T-helper 22 cell (primary cell): ENCODE measurements at regions not wholly inside any gene's neighbourhood (a gene's known extent, or its start where the extent isn't known, plus 50 kb on each side); places are given as distances from the start of the nearest gene placed in this dataset.

Source experiments
- DNase-seq: peaks from one replicate; pipeline ENCODE4 v3.0.0-alpha.2; 2020; ENCODE audit warnings: low read depth

- DNase-seq = no peak
These were observed 439.8 kb upstream of the JARID2 start for GRCh38 chr6:14806101-14806500.

GRCh38 chr6:14807130-14807529, 438.7 kb upstream of the JARID2 start:
- DNase-seq = no peak

- no peak for DNase-seq
These were observed 437.9 kb upstream of the JARID2 start for GRCh38 chr6:14807971-14808370.

DNA sequence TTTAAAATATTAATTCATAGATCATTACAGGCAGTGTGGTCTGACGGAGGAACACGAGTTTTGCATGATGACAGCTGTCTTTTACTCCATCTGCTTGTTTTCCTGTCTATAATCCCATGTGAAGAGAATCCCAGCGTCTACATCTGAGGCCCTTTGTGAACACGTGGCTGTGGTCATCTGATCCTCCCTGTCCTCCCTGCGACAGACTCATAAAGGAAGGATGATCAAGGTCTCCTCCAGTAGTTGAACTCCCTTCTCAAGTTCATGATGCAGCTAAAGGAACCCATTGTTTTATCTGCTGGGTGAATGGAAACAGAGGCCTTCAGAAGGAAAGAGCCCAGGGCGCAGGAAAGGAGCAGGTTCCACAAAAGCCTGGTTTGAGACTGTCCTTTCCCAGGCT, 435.8 kb upstream of the JARID2 start:
- DNase-seq = no peak

- no peak for DNase-seq
These were observed 434.0 kb upstream of the JARID2 start for GRCh38 chr6:14811775-14812428.

DNA sequence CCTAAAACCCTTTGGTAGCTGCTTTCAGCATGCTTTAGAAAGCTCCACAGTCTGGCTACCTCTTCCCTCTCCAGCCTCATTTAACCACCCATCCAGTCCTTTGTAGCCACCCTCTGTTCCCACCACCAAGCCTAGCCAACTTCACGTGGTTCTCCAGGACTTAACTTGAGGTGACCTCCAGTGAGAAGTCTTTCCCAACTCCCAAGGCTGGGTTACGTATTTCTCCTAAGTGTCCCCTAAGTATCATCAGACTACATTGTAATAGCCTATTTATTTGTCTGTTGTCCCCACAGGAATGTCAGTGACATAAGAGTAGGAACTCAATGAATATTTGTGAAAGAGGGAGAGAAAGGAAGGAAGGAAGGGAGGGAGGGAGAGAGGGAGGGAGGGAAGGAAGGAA, 431.9 kb upstream of the JARID2 start:
- DNase-seq = no peak

DNA sequence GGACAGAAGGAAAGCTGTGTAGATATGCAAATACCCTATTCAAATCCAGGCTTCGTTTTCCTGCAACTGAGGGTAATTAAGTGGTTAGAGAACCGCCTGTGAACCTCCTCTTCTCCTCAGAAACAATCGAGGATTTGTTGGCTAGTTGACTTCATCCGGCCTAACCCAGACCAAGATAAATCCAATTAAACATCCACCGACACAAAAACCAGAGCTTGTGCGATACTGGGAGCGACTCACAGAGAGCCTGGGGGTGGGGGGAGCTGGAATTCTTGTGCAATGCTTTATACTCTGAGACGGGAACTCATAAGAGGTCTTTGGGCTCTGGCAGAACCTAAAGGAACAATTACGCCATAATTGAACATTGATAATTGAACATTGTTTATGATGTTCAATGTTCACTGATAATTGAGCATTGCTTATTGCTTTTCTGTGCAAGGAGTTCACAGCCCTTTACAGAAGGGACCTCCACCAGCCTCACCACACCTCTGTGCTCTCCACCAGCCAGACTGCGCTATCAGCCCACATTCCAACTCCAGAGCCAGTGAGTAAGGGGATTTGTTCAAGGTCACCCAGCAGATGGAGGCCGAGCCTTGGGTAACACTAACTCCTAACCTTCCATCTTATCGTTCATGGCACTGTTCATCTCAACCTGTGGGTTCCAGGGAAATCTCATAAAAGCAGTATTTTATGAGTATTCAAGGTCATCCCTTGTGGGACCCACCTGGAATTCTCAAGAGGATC, 429.6 kb upstream of the JARID2 start:
- no peak for DNase-seq

- DNase-seq = no peak
These were observed 428.8 kb upstream of the JARID2 start for GRCh38 chr6:14817074-14817473.

GRCh38 chr6:14818422-14818884, 427.4 kb upstream of the JARID2 start:
- DNase-seq = no peak

DNA sequence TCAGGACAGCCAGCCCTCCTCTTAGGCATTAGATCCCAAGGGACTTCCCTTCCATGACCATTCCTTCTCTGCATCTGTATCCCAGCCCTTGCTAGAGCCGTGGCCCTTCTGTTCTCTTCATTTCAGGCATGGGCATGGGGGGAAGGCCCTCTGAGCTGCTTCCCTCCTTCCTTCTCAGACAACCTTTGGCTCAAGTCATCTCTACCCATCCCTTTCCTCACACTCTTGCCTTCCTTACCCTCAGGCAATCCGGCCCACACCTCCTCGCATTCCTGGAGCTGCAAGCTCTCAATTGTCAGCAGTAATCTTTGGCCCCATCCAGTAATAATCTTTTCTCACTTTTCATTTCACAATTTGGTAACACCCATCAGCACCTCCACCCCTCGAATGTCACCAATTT, 426.9 kb upstream of the JARID2 start:
- no peak for DNase-seq

DNA sequence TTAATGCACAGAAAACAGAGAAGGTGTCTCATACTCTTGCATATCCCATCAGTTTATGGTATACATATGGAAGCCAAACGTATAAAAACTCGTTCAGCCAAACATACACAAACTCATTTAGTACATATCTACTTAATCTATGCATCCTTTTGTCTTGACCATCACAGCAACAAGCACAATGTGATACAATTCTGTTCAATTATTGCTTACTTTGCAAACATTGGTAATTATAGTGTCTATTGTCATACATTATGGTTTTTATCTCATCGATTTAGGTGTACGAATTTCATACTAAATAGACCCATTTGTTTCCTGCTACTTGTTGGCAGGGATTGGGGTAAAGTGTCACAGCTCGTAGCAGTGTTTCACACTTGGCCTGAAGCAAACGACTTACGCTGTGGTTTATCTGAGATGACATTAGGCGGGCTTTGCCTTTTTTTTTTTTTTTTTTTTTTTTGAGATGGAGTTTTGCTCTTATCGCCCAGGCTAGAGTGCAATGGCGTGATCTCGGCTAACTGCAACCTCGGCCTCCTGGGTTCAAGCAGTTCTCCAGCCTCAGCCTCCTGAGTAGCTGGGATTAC, 425.9 kb upstream of the JARID2 start:
- DNase-seq = no peak

DNA sequence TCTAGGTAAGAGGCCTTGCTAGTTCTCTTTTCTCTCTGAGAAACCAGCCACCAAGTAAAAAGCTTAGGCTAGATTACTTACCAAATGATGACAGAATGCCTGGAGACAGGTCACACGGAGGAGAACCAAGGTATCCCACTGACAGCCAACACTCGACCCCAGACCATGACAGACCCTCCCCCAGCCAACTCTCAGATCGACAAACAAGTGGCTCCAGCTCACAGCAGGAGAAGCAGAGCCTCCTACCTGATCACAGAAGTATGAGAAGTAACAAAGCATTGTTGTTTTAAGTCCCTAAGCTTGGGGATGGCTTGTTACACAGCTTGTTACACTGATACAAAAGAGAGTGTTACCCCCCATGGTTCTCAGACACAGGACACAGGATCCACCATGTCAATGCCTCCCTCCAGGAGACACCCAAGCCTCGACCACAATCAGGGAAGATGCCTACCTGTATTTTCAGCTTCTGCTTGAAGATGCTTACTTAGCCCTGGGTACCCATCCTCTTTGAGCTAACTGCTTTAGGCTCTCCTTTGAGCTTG, 423.8 kb upstream of the JARID2 start:
- DNase-seq = no peak

DNA sequence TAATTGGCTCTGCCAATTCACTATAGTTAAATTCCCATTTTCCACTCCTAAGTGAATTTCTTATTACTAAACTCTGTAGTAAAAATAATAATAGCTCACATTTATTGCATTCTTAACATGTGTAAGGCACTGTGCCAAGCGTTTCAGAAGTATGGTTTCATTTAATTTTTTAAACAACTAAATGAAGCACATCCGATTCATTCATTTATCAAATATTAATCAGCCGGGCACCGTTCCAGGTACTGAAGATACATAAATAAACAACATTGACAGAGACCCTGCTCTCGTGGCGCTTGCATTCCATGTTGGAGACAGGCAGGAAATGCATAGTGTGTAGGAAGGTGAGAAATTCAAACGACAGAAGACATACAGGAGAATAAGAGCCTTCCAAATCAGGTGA, 423.2 kb upstream of the JARID2 start:
- DNase-seq = no peak

DNA sequence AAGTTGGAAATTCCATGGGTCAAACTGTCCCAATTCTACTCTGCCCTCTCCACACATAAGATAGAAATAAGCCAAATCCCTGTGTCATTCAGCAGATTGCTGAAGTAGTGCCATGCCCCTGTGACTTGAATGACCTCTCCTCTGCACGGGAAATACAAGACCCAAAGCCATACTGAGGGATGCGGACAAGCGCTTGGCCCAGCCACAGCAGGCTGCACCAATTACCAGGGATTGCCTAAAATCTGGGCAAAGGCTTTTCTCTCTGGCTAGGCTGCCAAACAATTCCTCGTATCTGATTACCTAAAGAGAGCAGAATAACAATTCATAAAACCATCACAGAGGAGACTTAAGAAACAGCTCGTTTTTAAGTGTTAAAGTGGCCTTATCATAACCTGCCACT, 421.8 kb upstream of the JARID2 start:
- no peak for DNase-seq

GRCh38 chr6:14824484-14825275, 421.2 kb upstream of the JARID2 start:
- no peak for DNase-seq

DNA sequence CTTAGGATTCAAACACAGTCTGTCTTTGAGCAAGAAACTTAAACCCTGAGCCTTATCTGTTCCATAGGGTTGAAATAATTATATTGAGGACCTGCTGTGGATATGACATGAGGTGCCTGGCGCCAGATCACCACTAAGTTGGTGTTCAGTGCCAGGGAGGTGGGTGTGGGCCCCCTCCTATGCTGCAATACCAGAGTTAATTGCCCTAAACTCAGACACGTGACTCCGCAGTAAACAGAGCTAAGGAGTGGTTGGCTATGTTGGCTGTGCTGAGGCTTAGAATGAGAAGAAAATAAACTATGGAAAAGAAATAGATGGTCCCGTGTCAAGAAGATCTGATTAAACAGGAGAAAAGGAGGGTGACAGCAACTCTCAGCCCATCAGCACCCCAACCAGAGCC, 419.4 kb upstream of the JARID2 start:
- DNase-seq = no peak

GRCh38 chr6:14827354-14827753, 418.5 kb upstream of the JARID2 start:
- DNase-seq = no peak

GRCh38 chr6:14828201-14828611, 417.7 kb upstream of the JARID2 start:
- no peak for DNase-seq

GRCh38 chr6:14831070-14831469, 414.8 kb upstream of the JARID2 start:
- DNase-seq = no peak

DNA sequence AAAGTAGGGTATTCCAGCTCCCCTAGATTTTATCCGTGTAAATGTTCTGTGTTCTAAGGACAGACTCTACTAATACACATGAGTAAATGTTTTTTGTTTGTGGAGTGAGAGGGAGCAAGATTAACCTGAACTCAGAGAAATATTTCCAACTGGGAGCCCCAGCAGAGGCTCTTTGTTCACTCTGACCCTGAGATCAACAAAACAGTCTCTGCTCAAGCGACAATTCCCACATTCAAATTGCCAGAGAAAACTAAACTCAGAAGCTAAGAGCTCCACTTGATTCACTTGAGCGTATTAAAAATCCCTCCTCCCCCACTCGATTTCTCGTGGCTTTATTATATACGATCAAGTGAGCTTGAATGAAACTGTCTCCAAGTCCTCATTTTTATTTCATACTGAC, 413.9 kb upstream of the JARID2 start:
- no peak for DNase-seq

GRCh38 chr6:14832427-14832826, 413.4 kb upstream of the JARID2 start:
- DNase-seq = no peak

DNA sequence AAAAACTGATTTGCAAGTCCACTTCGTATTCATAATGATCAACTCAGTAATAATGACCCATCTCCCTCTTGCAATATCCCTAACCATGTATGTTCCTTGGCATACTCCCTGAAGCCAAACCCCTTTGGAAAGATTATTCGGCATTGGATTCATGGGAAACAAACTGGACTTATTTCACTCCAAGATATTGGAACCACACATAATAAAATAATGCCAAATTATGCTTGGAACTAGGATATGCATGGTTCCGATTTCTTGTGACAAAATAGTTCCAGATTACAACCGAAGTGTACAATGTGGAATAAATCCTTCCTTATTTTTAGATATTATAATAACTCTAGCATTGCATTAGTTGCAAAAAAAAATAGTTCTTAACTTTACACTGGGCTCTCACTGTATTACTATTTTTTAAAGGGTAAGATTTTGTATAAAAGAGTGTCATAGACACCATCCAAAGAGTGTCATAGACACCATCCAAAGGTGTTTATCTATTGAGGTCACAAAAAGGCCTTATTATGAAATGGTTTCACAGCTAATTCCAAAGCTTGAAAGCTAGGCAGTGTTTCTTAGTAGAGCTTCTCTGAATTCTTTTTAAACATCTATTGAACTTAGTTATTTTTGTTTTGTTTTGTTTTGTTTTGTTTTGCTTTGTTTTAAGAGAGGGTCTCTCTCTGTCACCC, 410.9 kb upstream of the JARID2 start:
- no peak for DNase-seq
